ENCODE measurements at regions not wholly inside any gene's neighbourhood (a gene's known extent, or its start where the extent isn't known, plus 50 kb on each side); places are given as distances from the start of the nearest gene placed in this dataset.

DNA sequence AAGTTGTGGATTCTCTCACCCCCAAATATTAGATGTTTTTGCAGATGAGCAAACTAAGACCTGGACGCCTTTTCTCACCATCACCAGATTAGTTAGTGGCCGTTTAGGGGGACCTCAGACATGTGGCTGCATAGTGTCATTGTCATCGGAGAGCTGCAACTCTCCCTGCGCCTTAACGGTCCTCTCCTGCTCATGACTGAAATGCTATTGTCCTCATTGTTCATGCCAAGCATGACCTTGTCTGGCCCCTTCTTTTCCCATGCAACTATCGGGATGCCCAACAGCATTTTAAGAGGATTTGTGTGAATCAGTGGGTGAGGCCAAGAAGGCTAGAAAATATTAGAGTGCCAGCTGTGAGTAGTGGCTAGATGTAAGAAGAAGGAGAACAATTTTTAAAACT lies 174.2 kb downstream of the SOCS6 start:
- TF ChIP-seq POLR2A (IDR thresholded peaks at IDR 0.05), result no peak
- TF ChIP-seq, protein P1, sequence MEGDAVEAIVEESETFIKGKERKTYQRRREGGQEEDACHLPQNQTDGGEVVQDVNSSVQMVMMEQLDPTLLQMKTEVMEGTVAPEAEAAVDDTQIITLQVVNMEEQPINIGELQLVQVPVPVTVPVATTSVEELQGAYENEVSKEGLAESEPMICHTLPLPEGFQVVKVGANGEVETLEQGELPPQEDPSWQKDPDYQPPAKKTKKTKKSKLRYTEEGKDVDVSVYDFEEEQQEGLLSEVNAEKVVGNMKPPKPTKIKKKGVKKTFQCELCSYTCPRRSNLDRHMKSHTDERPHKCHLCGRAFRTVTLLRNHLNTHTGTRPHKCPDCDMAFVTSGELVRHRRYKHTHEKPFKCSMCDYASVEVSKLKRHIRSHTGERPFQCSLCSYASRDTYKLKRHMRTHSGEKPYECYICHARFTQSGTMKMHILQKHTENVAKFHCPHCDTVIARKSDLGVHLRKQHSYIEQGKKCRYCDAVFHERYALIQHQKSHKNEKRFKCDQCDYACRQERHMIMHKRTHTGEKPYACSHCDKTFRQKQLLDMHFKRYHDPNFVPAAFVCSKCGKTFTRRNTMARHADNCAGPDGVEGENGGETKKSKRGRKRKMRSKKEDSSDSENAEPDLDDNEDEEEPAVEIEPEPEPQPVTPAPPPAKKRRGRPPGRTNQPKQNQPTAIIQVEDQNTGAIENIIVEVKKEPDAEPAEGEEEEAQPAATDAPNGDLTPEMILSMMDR (IDR thresholded peaks at IDR 0.05), result no peak
- intact Hi-C loops (cut with DNase I; ENCODE audit: low total_unique reads), result no loop called here
- no peak for DNase-seq (ENCODE audit: low spot score in 2 of 2)
- H3K4me3 ChIP-seq (ENCODE audit: low read depth, poor library complexity, severe bottlenecking), result no peak overlapping the region
- WGBS, 2 donors, result 82% methylated on average over 6 of the region's 6 CpGs

DNA sequence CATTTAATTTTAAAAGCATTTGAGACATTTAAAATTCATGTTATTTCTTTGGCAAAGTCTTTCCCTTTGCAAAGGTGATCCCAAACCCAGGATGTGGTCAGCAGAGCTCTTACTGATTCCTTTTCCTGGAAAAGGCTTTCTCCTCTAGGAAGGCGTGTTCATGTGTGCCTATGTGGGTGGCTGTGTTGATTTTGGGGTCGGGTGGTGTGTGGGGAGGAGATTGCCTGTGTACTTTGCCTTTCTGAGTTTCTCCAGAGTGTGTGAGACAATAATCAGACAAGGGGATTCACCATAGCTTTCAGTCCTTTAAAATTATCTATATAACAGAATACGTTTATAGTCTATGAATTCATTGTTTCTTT lies 173.2 kb downstream of the SOCS6 start:
- intact Hi-C loops (cut with DNase I; ENCODE audit: low total_unique reads), result no loop called here
- no peak for DNase-seq (ENCODE audit: low spot score in 2 of 2)
- TF ChIP-seq, protein P1 (IDR thresholded peaks at IDR 0.05), result no peak
- no peak for TF ChIP-seq POLR2A (IDR thresholded peaks at IDR 0.05)
- 48 to 60% methylated on average over 3 of the region's 3 CpGs for WGBS, 2 donors
- H3K4me3 ChIP-seq (ENCODE audit: low read depth, poor library complexity, severe bottlenecking), result no peak overlapping the region

DNA sequence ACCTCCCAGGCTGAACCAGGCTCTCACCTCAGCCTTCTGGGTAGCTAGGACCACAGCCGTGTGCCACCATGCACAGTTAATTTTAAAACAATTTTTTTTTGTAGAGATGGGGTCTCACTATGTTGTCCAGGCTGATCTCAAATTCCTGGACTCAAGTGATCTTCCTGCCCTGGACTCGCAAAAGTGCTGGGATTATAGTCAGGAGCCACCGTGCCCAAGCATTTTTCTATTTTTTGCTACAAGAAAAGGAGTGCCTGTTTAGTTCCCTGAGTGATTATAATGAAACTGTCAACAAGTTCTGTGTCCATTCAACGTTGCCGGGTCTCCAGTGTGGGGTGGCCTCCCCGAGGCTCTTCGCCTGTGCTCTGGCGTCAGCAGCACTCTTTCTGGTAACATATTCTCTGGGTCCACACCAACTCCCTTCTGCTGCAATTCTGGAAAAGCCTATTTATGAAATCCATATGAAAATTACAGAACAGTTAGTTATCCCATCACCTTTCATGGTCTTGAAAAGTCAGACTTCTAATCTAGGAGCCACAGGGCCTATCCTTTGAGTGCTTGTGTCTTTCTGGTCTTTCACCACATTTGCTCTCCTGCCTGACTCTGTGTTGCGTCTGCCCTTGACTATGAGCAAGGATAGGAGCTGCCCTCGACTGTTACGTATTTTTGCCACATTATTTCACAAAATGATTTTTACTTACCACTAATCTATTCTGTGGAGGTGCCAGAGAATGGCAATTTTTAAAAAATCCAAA lies 172.7 kb downstream of the SOCS6 start:
- DNase-seq (ENCODE audit: low spot score in 2 of 2), result no peak
- intact Hi-C loops (cut with DNase I; ENCODE audit: low total_unique reads), result no loop called here
- TF ChIP-seq, protein P1 (IDR thresholded peaks at IDR 0.05), result no peak
- H3K4me3 ChIP-seq (ENCODE audit: low read depth, poor library complexity, severe bottlenecking), result no peak overlapping the region
- WGBS, 2 donors, result 86 to 89% methylated on average over 11 of the region's 11 CpGs

DNA sequence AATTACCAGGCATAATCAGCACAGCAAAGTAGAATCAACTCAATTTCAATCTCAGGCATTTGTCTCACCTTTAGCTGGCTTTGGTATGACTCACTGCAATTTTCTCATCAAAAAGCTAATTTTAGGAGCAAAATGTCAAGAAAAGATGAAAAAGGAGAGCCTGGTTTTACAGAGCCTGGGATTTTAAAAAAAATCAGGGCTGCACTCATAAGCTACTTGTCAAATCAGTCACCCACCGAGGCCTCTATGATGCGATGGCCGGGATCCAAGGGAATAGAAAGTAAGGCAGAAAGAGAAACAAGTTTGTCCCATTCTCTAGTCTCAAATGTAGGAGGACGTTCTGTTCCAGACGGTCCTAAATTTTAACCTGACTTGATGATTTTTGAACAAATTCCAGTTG lies 170.9 kb downstream of the SOCS6 start:
- 41 to 43% methylated on average over 5 of the region's 5 CpGs for WGBS, 2 donors
- DNase-seq (ENCODE audit: low spot score in 2 of 2), result no peak
- H3K4me3 ChIP-seq (ENCODE audit: low read depth, poor library complexity, severe bottlenecking), result no peak overlapping the region
- intact Hi-C loops (cut with DNase I; ENCODE audit: low total_unique reads), result no loop called here
- TF ChIP-seq, protein P1 (IDR thresholded peaks at IDR 0.05), result no peak
- TF ChIP-seq POLR2A (IDR thresholded peaks at IDR 0.05), result no peak

DNA sequence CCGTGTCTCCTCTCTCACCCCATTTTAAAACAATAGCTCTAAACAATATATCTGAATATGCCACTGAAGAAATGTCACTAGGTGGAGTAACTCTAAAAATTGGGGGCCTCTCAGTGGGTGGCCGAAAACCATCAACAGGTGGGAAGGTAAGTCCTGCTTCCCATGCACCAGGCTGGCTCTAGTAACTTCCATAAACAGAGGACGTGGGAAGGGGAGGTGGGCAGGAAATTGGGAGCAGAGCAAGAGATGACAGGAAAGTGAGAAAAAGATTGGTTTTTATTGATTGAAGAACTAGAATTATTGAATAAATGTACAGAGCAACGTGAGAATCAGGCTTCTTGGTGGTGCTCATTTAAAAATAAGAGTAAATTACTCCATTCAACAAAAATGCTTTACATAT lies 170.4 kb downstream of the SOCS6 start:
- no peak for TF ChIP-seq POLR2A (IDR thresholded peaks at IDR 0.05)
- TF ChIP-seq, protein P1 (IDR thresholded peaks at IDR 0.05), result no peak
- DNase-seq (ENCODE audit: low spot score in 2 of 2), result no peak
- H3K4me3 ChIP-seq (ENCODE audit: low read depth, poor library complexity, severe bottlenecking), result no peak overlapping the region
- 67 to 77% methylated on average over 4 of the region's 4 CpGs for WGBS, 2 donors
- intact Hi-C loops (cut with DNase I; ENCODE audit: low total_unique reads), result no loop called here

DNA sequence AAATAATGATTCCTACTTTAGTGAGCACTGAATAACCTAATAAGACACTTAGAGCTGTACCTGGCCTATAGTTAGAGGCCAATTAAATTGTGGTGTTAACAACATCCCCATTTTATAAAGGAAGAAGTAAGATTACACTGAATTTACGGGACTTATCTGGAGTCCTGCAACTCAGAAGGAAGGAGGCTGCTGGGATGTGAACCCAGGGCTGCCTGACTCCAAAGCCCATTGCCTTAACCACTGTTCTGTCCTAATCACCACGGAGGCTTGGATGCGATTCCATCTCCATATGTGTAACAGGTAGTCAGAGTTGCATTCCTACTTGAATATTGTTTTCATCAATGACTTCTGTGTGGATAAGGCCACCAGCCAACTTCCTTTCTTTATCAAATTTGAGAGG lies 168.9 kb downstream of the SOCS6 start:
- no peak for DNase-seq (ENCODE audit: low spot score in 2 of 2)
- 88 to 91% methylated on average over 3 of the region's 3 CpGs for WGBS, 2 donors
- TF ChIP-seq POLR2A (IDR thresholded peaks at IDR 0.05), result no peak
- TF ChIP-seq, protein P1 (IDR thresholded peaks at IDR 0.05), result no peak
- no peak overlapping the region for H3K4me3 ChIP-seq (ENCODE audit: low read depth, poor library complexity, severe bottlenecking)
- intact Hi-C loops (cut with DNase I; ENCODE audit: low total_unique reads), result no loop called here
